Prostate gland (tissue), 2 donors: ENCODE measurements at regions not wholly inside any gene's neighbourhood (a gene's known extent, or its start where the extent isn't known, plus 50 kb on each side); places are given as distances from the start of the nearest gene placed in this dataset.

Experiments used
- CTCF ChIP-seq, 4 experiments: fragments of 200-600 bp in 2 of 4; fragments of 450-650 bp in 2 of 4; sonication (generic) in 2 of 4; IDR thresholded peaks; 1 replicate in 3 of 4; 2 replicates in 1 of 4; pipeline ENCODE4 v1.5.1; 2016 to 2019; ENCODE audit warnings: antibody characterized with exemption in 4 of 4, mild to moderate bottlenecking in 2 of 4, moderate library complexity in 2 of 4
- POLR2AphosphoS5 ChIP-seq: sonication (generic); formaldehyde crosslinking; IDR thresholded peaks from one replicate; pipeline ENCODE4 v1.6.1; 2017; ENCODE audit warnings: antibody characterized with exemption

DNA sequence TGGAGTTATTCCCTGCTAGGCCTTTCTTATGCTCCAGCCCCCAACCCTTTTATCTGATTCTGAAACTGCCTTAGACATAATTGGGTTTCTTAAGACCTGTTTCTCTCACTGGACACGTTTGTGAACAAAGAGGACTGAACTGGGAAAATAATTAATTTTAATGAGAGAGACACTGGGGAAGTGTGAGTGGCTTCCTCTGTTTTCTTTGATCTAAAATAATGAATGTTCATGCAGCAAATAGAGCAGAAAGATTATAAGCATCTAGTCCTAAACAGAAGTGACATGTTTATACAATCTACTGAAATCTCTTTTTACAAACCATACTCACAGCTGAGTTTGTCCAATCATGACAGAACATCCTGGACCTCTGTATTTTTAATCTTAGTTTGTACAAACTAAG is 157.6 kb downstream of the SH3BGRL2 start:
- TF ChIP-seq CTCF (IDR thresholded peaks at IDR 0.05) (no peak), POLR2AphosphoS5 (no peak)
